ENCODE measurements at regions not wholly inside any gene's neighbourhood (a gene's known extent, or its start where the extent isn't known, plus 50 kb on each side); places are given as distances from the start of the nearest gene placed in this dataset.

GRCh38 chr11:38547462-38547861 lies 1949.4 kb upstream of the RAG2 start (continued):
- no peak for TF ChIP-seq AHDC1 (CRISPR knock-in tag; IDR thresholded peaks at IDR 0.05; ENCODE audit: borderline replicate concordance)
- no peak for TF ChIP-seq TRAFD1 (CRISPR knock-in tag; IDR thresholded peaks at IDR 0.05; ENCODE audit: borderline replicate concordance)
- TF ChIP-seq ELK4 (CRISPR knock-in tag; IDR thresholded peaks at IDR 0.05; ENCODE audit: borderline replicate concordance) = no peak
- TF ChIP-seq ATF5 (CRISPR knock-in tag; IDR thresholded peaks at IDR 0.05; ENCODE audit: low read depth) = no peak
- no peak for TF ChIP-seq HNRNPH1 (optimal IDR thresholded peaks at IDR 0.05; ENCODE audit: low read depth, low read length)

All from HepG2 (cell line).